ENCODE measurements at regions not wholly inside any gene's neighbourhood (a gene's known extent, or its start where the extent isn't known, plus 50 kb on each side); places are given as distances from the start of the nearest gene placed in this dataset.

GRCh38 chr1:56414728-56415224 lies 164.6 kb downstream of the PLPP3 start (continued):
- TF ChIP-seq TFCP2L1 (CRISPR knock-in tag; IDR thresholded peaks at IDR 0.05) (no peak), HDAC2 (IDR thresholded peaks at IDR 0.05) (no peak), EP300 (IDR thresholded peaks at IDR 0.05) (peak; percentile 50 to 71; a peak in 3 of 5 replicates), HES2 (IDR thresholded peaks at IDR 0.05) (no peak), CHD2 (IDR thresholded peaks at IDR 0.05; ENCODE audit: low read length, partially characterized antibody) (no peak), PBX3 (IDR thresholded peaks at IDR 0.05) (peak; percentile 44; the same call in 1 of the 2 replicates), E2F6 (IDR thresholded peaks at IDR 0.05; ENCODE audit: borderline replicate concordance, low read depth) (0 out of 2 replicates have a peak, but pooled peaks have one; percentile 24), GATA3 (IDR thresholded peaks at IDR 0.05; ENCODE audit: borderline replicate concordance) (peak; percentile 81), ATOH8 (CRISPR knock-in tag; IDR thresholded peaks at IDR 0.05; ENCODE audit: low read depth) (no peak), ESRRA (IDR thresholded peaks at IDR 0.05; ENCODE audit: borderline replicate concordance, low read length) (no peak)

GRCh38 chr1:56413671-56414199 lies 165.6 kb downstream of the PLPP3 start:
- H3K4me1 ChIP-seq = peaks cover 30% of the 10 kb centered on the region
- ATAC-seq (no peak), DNase-seq (ENCODE audit: low read depth in 1 of 2, low spot score in 1 of 2) (no peak), FAIRE-seq (no peak)
- peak overlapping the region; percentile 6 to 65; a peak in 4 of 6 replicates for H3K27ac ChIP-seq
- ChIA-PET CTCF (interaction anchor here (1.2 kb wide), 1 partner anchor 729 kb away, joined by 3 read pairs; no protein-coding TSS in a partner anchor), POLR2A (interaction anchor here (0.6 kb wide), 1 partner anchor 622 kb away, joined by 3 read pairs; no protein-coding TSS in a partner anchor)
- TF ChIP-seq FOSL2 (IDR thresholded peaks at IDR 0.05) (no peak), FOSL2 (CRISPR knock-in tag; IDR thresholded peaks at IDR 0.05) (no peak), SMC3 (IDR thresholded peaks at IDR 0.05) (no peak), TFCP2L1 (CRISPR knock-in tag; IDR thresholded peaks at IDR 0.05) (no peak), HEYL (CRISPR knock-in tag; IDR thresholded peaks at IDR 0.05) (no peak)
- no peak overlapping the region for H3K4me2 ChIP-seq
- 83% methylated on average over 7 of the region's 7 CpGs for WGBS (ENCODE audit: missing lambda C conversion rate)
- no peak overlapping the region for H3K4me3 ChIP-seq
- H3K9me3 ChIP-seq = no peaks in the 10 kb centered on the region

- TF ChIP-seq ESRRA (IDR thresholded peaks at IDR 0.05; ENCODE audit: borderline replicate concordance, low read length) (no peak), ZFP36 (IDR thresholded peaks at IDR 0.05; ENCODE audit: borderline replicate concordance, partially characterized antibody) (no peak), HDAC2 (IDR thresholded peaks at IDR 0.05) (no peak), HES2 (IDR thresholded peaks at IDR 0.05) (no peak), TP53 (CRISPR knock-in tag; IDR thresholded peaks at IDR 0.05) (no peak), POLR2AphosphoS2 (conservative IDR thresholded peaks at IDR 0.05; ENCODE audit: low read length) (no peak), PHF8 (IDR thresholded peaks at IDR 0.05; ENCODE audit: borderline replicate concordance, low read depth) (no peak), ATOH8 (CRISPR knock-in tag; IDR thresholded peaks at IDR 0.05; ENCODE audit: low read depth) (no peak), RARB (CRISPR knock-in tag; IDR thresholded peaks at IDR 0.05) (no peak), CHD2 (IDR thresholded peaks at IDR 0.05; ENCODE audit: low read length, partially characterized antibody) (no peak), RFX5 (IDR thresholded peaks at IDR 0.05) (no peak), MAX (IDR thresholded peaks at IDR 0.05) (no peak), NFE2L2 (conservative IDR thresholded peaks at IDR 0.05; ENCODE audit: low read length) (no peak), SREBF2 (IDR thresholded peaks at IDR 0.05) (no peak), RAD21 (conservative IDR thresholded peaks at IDR 0.05 in 1 of 2, IDR thresholded peaks at IDR 0.05 in 1 of 2) (no peak), KDM5A (IDR thresholded peaks at IDR 0.05) (no peak), MAFK (IDR thresholded peaks at IDR 0.05; ENCODE audit: partially characterized antibody) (no peak)
- 86% methylated on average over 10 of the region's 13 CpGs for WGBS (ENCODE audit: missing lambda C conversion rate)
- Histone ChIP-seq H3K4me3 (no peak overlapping the region), H3K27ac (peak overlapping the region in 1 of 2 experiments; percentile 33; a peak in 1 of 6 replicates), H3K9me3 (no peaks in the 10 kb centered on the region), H3K4me2 (no peak overlapping the region), H3K4me1 (peaks cover 26% of the 10 kb centered on the region)
- DNase-seq (ENCODE audit: low read depth in 1 of 2, low spot score in 1 of 2) (no peak), FAIRE-seq (no peak), ATAC-seq (no peak)
- ChIA-PET CTCF (no interaction called here), POLR2A (no interaction called here)
Measured at GRCh38 chr1:56411484-56412180, 167.7 kb downstream of the PLPP3 start.
